ENCODE measurements at regions not wholly inside any gene's neighbourhood (a gene's known extent, or its start where the extent isn't known, plus 50 kb on each side); places are given as distances from the start of the nearest gene placed in this dataset.
A peak's percentile ranks its signal among the peaks of the same experiment; 100 is the strongest.

DNA sequence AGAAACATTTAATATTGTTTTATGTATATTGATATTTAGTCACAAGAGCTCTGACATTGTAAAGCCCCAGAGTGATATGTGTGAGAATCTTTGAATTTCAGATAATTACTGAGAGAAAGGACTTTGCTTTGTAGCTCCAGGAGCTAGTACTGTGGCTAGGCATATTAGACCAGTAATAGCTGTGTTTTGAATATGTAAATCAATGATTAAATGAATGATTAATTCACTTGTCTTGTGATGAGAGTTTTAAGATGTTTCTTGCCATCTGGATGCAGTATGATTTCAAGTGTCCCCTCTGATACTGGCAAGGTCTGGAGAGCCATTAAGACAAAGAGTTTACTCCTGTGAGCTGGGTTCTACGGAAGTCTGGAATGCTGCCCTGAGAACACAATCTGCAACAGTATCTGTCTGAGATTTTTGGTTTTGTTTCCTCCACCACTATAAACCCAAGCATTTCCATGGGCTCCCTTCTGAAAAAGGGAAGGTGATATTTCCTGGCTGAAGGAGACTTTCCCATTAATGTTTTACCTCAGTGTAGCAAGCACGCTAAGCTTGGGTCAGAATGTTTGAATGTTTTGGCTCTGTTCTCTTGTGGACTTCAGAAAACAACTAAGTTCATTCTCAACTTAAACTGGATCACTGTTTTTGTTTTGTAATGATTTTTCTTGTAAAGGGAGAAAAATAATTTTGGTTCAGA, 61.3 kb upstream of the BICC1 start:
- DNase-seq, result no peak

GRCh38 chr10:58453105-58453504, 59.6 kb upstream of the BICC1 start:
- DNase-seq, result peak; percentile 24

- DNase-seq, result no peak
Measured at GRCh38 chr10:58456179-58456578, 56.5 kb upstream of the BICC1 start.

DNA sequence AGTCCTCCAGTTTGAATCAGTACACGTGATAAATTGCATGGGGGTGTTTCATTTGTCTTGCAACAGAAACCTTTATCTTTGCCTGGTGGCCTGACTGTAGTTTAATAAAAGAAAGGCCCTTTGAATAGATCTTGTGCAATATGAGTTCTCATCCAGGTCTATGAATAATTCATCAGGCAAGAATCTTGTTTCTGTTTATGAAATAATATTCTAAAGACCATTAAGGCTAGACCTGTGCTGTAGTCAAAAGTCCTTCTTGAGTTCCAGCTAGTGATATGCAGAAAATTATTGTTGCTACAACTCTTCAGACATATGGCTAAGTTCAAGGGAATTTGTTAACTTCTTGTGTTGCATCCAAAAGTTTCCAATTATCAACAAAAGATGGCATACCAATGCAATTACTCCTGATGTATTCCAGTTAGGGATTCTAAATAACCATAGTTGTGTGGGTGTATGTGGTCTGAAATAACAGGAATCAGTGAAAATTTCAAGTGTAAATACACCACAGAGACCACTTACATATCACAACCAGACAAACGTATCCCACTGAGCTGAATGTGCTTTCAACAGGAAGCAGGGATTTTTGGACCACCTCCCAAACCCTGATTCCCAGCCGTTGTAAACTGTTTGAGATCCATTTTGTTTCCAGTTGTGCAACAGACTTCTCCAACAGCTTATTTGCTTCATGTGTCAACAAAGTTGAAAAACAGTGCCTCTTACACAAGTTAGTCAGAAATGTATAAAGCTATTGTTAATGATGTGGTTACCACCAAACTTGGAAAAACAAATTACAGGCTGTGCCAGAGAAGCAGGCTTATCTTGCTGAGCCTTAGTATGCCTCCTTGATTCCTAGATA, 54.7 kb upstream of the BICC1 start:
- no peak for DNase-seq

DNA sequence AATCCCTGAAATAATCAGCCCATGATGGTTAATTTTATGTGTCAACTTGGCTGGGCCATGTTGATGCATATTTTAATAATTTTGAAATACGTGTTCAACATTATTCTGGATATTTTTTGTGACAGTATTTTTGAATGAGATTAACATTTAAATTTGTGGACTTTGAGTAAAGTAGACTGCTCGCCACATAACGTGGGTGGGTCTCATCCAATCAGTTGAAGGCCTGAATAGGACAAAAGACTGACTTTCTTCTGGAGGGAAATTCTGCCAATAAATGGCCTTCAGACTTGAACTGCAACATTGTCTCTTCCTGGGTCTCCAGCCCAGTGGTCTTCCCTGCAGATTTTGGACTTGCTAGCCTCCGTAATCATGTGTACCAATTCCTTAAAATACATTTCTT, 53.6 kb upstream of the BICC1 start:
- no peak for DNase-seq

GRCh38 chr10:58460157-58460556, 52.5 kb upstream of the BICC1 start:
- no peak for DNase-seq

GRCh38 chr10:58462863-58463507, 49.7 kb upstream of the BICC1 start:
- no peak for DNase-seq
